Gastrocnemius medialis (tissue), 4 donors: ENCODE measurements at regions not wholly inside any gene's neighbourhood (a gene's known extent, or its start where the extent isn't known, plus 50 kb on each side); places are given as distances from the start of the nearest gene placed in this dataset.

Experiments used
- ATAC-seq, 2 donors: fragments of 150-250 bp; one replicate each; pipeline ENCODE4 v1.9.1; 2016
- DNase-seq, 2 donors: peaks; one replicate each; pipeline ENCODE4 v3.0.0-alpha.2; 2019
- H3K27ac ChIP-seq, 4 donors: fragments of 200-600 bp; sonication (generic); 1 replicate in 1 of 4; 2 replicates in 3 of 4; pipeline ENCODE4 v1.5.1; 2016 to 2018; ENCODE audit warnings: mild to moderate bottlenecking in 2 of 4, moderate library complexity in 1 of 4
- H3K27me3 ChIP-seq, 3 donors: fragments of 200-600 bp; sonication (generic) in 2 of 3; 1 replicate in 1 of 3; 2 replicates in 2 of 3; pipeline versions ENCODE4 v1.5.1 to v1.6.0; 2016 to 2019; ENCODE audit warnings: mild to moderate bottlenecking in 1 of 3, moderate library complexity in 1 of 3
- H3K36me3 ChIP-seq, 2 donors: fragments of 200-600 bp; sonication (generic) in 1 of 2; one replicate each; pipeline ENCODE4 v1.5.1; 2017 to 2018
- H3K4me1 ChIP-seq, 2 donors: fragments of 200-600 bp; sonication (generic) in 1 of 2; one replicate each; pipeline ENCODE4 v1.5.1; 2016 to 2017; ENCODE audit warnings: mild to moderate bottlenecking in 2 of 2
- H3K4me3 ChIP-seq, 4 donors: fragments of 200-600 bp; sonication (generic) in 3 of 4; 1 replicate in 1 of 4; 2 replicates in 3 of 4; pipeline ENCODE4 v1.5.1; 2016 to 2019; ENCODE audit warnings: mild to moderate bottlenecking in 2 of 4
- H3K9me3 ChIP-seq, 3 donors: fragments of 200-600 bp; sonication (generic) in 2 of 3; 1 replicate in 1 of 3; 2 replicates in 2 of 3; pipeline ENCODE4 v1.5.1; 2016 to 2019
- CTCF ChIP-seq, 5 experiments: fragments of 450-650 bp in 3 of 5; fragments of 200-600 bp in 2 of 5; sonication (generic) in 2 of 5; IDR thresholded peaks in 4 of 5; conservative IDR thresholded peaks in 1 of 5; 1 replicate in 4 of 5; 2 replicates in 1 of 5; pipeline ENCODE4 v1.5.1; 2016 to 2019; ENCODE audit warnings: antibody characterized with exemption in 5 of 5, mild to moderate bottlenecking in 3 of 5, moderate library complexity in 3 of 5
- POLR2A ChIP-seq, 2 donors: fragments of 450-650 bp; IDR thresholded peaks; one replicate each; pipeline ENCODE4 v1.6.1; 2017; ENCODE audit warnings: antibody characterized with exemption in 2 of 2, mild to moderate bottlenecking in 2 of 2, moderate library complexity in 2 of 2
- in situ Hi-C, 4 donors: fragments of 200-750 bp; cut with MboI; loops; one replicate each; pipeline versions ENCODE4 v1.15.0 to v1.8.0; 2017; ENCODE audit warnings: low sequenced_read_pairs in 4 of 4
- intact Hi-C: fragments of 100-400 bp; cut with DNase I; formaldehyde crosslinking; loops from one replicate; pipeline ENCODE4 v1.15.1; 2023; ENCODE audit warnings: low total_unique reads

- no peak for TF ChIP-seq POLR2A (IDR thresholded peaks at IDR 0.05)
- no peak for TF ChIP-seq CTCF (IDR thresholded peaks at IDR 0.05 in 4 of 5, conservative IDR thresholded peaks at IDR 0.05 in 1 of 5)
- in situ Hi-C loops (no loop called here), intact Hi-C loops (loop anchor here (10.0 kb wide), 1 partner anchor 321 kb away; the partner anchor contains the start of gene MAF)
- H3K27ac ChIP-seq: no peak overlapping the region
- ATAC-seq: no peak
- no peaks in the 10 kb centered on the region for H3K36me3 ChIP-seq
- no peaks in the 10 kb centered on the region for H3K9me3 ChIP-seq
- H3K4me3 ChIP-seq: no peak overlapping the region
- H3K27me3 ChIP-seq: no peaks in the 10 kb centered on the region
- no peak for DNase-seq
- peaks cover 27 to 31% of the 10 kb centered on the region in 2 donors for H3K4me1 ChIP-seq
Observed at GRCh38 chr16:79283578-79283977, 317.0 kb downstream of the MAF start.

GRCh38 chr16:79282806-79283205, 317.7 kb downstream of the MAF start:
- Histone ChIP-seq H3K4me1 (peaks cover 27 to 31% of the 10 kb centered on the region in 2 donors), H3K9me3 (no peaks in the 10 kb centered on the region), H3K27ac (no peak overlapping the region), H3K4me3 (no peak overlapping the region), H3K27me3 (no peaks in the 10 kb centered on the region), H3K36me3 (no peaks in the 10 kb centered on the region)
- intact Hi-C loops: loop anchor here (10.0 kb wide), 1 partner anchor 322 kb away; the partner anchor contains the start of gene MAF
- in situ Hi-C loops: no loop called here
- no peak for ATAC-seq
- no peak for DNase-seq
- TF ChIP-seq POLR2A (IDR thresholded peaks at IDR 0.05): no peak
- no peak for TF ChIP-seq CTCF (IDR thresholded peaks at IDR 0.05 in 4 of 5, conservative IDR thresholded peaks at IDR 0.05 in 1 of 5)

- ATAC-seq: no peak
- no peak for DNase-seq
Observed at GRCh38 chr16:79278506-79278905, 322.0 kb downstream of the MAF start.

GRCh38 chr16:79276501-79276900, 324.0 kb downstream of the MAF start:
- no peak for DNase-seq
- in situ Hi-C loops: no loop called here

More at GRCh38 chr16:79278506-79278905, 322.0 kb downstream of the MAF start:
- TF ChIP-seq POLR2A (IDR thresholded peaks at IDR 0.05): no peak
- no peaks in the 10 kb centered on the region for H3K27me3 ChIP-seq
- in situ Hi-C loops: no loop called here
- no peaks in the 10 kb centered on the region for H3K9me3 ChIP-seq
- H3K4me3 ChIP-seq: no peak overlapping the region
- H3K36me3 ChIP-seq: no peaks in the 10 kb centered on the region
- no peak overlapping the region for H3K27ac ChIP-seq
- no peaks in the 10 kb centered on the region for H3K4me1 ChIP-seq
- intact Hi-C loops: no loop called here

GRCh38 chr16:79274264-79274663, 326.3 kb downstream of the MAF start:
- Histone ChIP-seq H3K36me3 (no peaks in the 10 kb centered on the region), H3K27ac (no peak overlapping the region), H3K27me3 (no peaks in the 10 kb centered on the region), H3K4me3 (no peak overlapping the region), H3K4me1 (no peaks in the 10 kb centered on the region), H3K9me3 (no peaks in the 10 kb centered on the region)
- ATAC-seq (no peak), DNase-seq (no peak)
- intact Hi-C loops: no loop called here
- TF ChIP-seq CTCF (IDR thresholded peaks at IDR 0.05 in 4 of 5, conservative IDR thresholded peaks at IDR 0.05 in 1 of 5) (no peak), POLR2A (IDR thresholded peaks at IDR 0.05) (no peak)
- in situ Hi-C loops: no loop called here

More at GRCh38 chr16:79276501-79276900, 324.0 kb downstream of the MAF start:
- Histone ChIP-seq H3K9me3 (no peaks in the 10 kb centered on the region), H3K27ac (no peak overlapping the region), H3K27me3 (no peaks in the 10 kb centered on the region), H3K36me3 (no peaks in the 10 kb centered on the region), H3K4me3 (no peak overlapping the region), H3K4me1 (no peaks in the 10 kb centered on the region)
- intact Hi-C loops: no loop called here
- ATAC-seq: no peak
- TF ChIP-seq POLR2A (IDR thresholded peaks at IDR 0.05) (no peak), CTCF (IDR thresholded peaks at IDR 0.05 in 4 of 5, conservative IDR thresholded peaks at IDR 0.05 in 1 of 5) (no peak)
